Fibroblast of the aortic adventitia (primary cell): ENCODE measurements at regions not wholly inside any gene's neighbourhood (a gene's known extent, or its start where the extent isn't known, plus 50 kb on each side); places are given as distances from the start of the nearest gene placed in this dataset.

ENCODE experiments used
- DNase-seq: peaks from one replicate; pipeline ENCODE4 v3.0.0-alpha.2; 2010; ENCODE audit warnings: low read depth
- H3K4me3 ChIP-seq: 2 replicates; pipeline ENCODE4 v1.5.1; 2011; ENCODE audit warnings: low read depth, mild to moderate bottlenecking, control low read depth, low read length, moderate library complexity
- CTCF ChIP-seq: IDR thresholded peaks from 2 replicates; pipeline ENCODE4 v1.5.1; 2011; ENCODE audit warnings: mild to moderate bottlenecking, low read length, control low read depth, inconsistent platforms; ENCODE audit not compliant: insufficient read depth

GRCh38 chr10:90306187-90306586 is 551.7 kb downstream of the HTR7 start:
- no peak for TF ChIP-seq CTCF
- H3K4me3 ChIP-seq = no peak overlapping the region
- peak; percentile 86 for DNase-seq

- H3K4me3 ChIP-seq = no peak overlapping the region
- TF ChIP-seq CTCF = no peak
- peak; percentile 86 for DNase-seq
Observed at GRCh38 chr10:90308223-90308622, 549.6 kb downstream of the HTR7 start.

- H3K4me3 ChIP-seq = no peak overlapping the region
- DNase-seq = peak; percentile 70
- no peak for TF ChIP-seq CTCF
Observed at GRCh38 chr10:90313576-90314325, 544.1 kb downstream of the HTR7 start.

GRCh38 chr10:90314718-90315117 is 543.1 kb downstream of the HTR7 start:
- DNase-seq = no peak
- no peak for TF ChIP-seq CTCF
- H3K4me3 ChIP-seq = no peak overlapping the region

- H3K4me3 ChIP-seq = no peak overlapping the region
- no peak for DNase-seq
- no peak for TF ChIP-seq CTCF
Observed at GRCh38 chr10:90317172-90317571, 540.7 kb downstream of the HTR7 start.

- no peak for DNase-seq
- no peak for TF ChIP-seq CTCF
- no peak overlapping the region for H3K4me3 ChIP-seq
Observed at GRCh38 chr10:90318659-90319058, 539.2 kb downstream of the HTR7 start.

- peak; percentile 87 for DNase-seq
- no peak overlapping the region for H3K4me3 ChIP-seq
- TF ChIP-seq CTCF = no peak
Observed at GRCh38 chr10:90319188-90319914, 538.5 kb downstream of the HTR7 start.
